HCT116 (cell line): ENCODE measurements at regions not wholly inside any gene's neighbourhood (a gene's known extent, or its start where the extent isn't known, plus 50 kb on each side); places are given as distances from the start of the nearest gene placed in this dataset.

Experiments used
- ATAC-seq: fragments of 200-7000 bp; cut with Tn5 transposase; 2 replicates; pipeline ENCODE4 v1.9.1; 2020; ENCODE audit warnings: mild to moderate bottlenecking, moderate library complexity
- BruUV-seq: library from RNA; stranded (reverse); fragments of 400-500 nt; replicated peaks from 2 replicates; lab custom pipeline; 2021; lab: Mats Ljungman, UMichigan
- CTCF ChIA-PET: fragments of 300-600 bp; sonication (Branson Sonifier 250); formaldehyde crosslinking; loops from one replicate; lab custom pipeline; 2021; ENCODE audit warnings: antibody characterized with exemption; lab: Charles Lee
- POLR2A ChIA-PET: fragments of 300-600, 350-600 bp; sonication (Branson Sonifier 250); formaldehyde crosslinking; loops from one replicate; lab custom pipeline; 2021; ENCODE audit warnings: antibody characterized with exemption; lab: Charles Lee
- RAD21 ChIA-PET, 2 experiments: fragments of 300-600 bp; sonication (Branson Sonifier 250); formaldehyde crosslinking; loops; one replicate each; lab custom pipeline; 2023; ENCODE audit warnings: low total read pairs in 2 of 2; ENCODE audit not compliant: uncharacterized antibody in 2 of 2, unreplicated experiment in 2 of 2, low non-redundant PET in 1 of 2; lab: Charles Lee
- DNase-seq: peaks from one replicate; pipeline ENCODE4 v3.0.0-alpha.2; 2010; ENCODE audit warnings: low read depth, low spot score
- H2AFZ ChIP-seq: fragments of 200-600 bp; shearing (Covaris generic), sonication (generic); 2 replicates; pipeline ENCODE4 v1.6.1; 2017; ENCODE audit warnings: low read depth, mixed run types, mixed read lengths, antibody characterized with exemption, low read length; ENCODE audit not compliant: poor library complexity, severe bottlenecking
- H3K27ac ChIP-seq: 2 replicates; pipeline ENCODE4 v1.5.1; 2012; ENCODE audit warnings: low read depth, low read length
- H3K27me3 ChIP-seq: fragments of 200-600 bp; sonication (generic); 2 replicates; pipeline ENCODE4 v1.6.1; 2016; ENCODE audit warnings: mixed run types, low read length, mixed read lengths; ENCODE audit not compliant: insufficient read depth
- H3K36me3 ChIP-seq, 2 experiments: fragments of 200-500 bp in 1 of 2; fragments of 200-600 bp in 1 of 2; sonication (Bioruptor generic) in 1 of 2; sonication (generic) in 1 of 2; 2 replicates each; pipeline versions ENCODE4 v1.5.1 to v1.6.1; 2014 to 2016; ENCODE audit warnings: low read length in 2 of 2, inconsistent platforms in 1 of 2, mixed read lengths in 1 of 2, mixed run types in 1 of 2; ENCODE audit not compliant: insufficient read depth in 2 of 2, control insufficient read depth in 1 of 2
- H3K4me1 ChIP-seq, 2 experiments: fragments of 200-600 bp in 1 of 2; sonication (generic) in 1 of 2; 2 replicates each; pipeline versions ENCODE4 v1.5.1 to v1.6.1; 2012 to 2017; ENCODE audit warnings: low read length in 2 of 2, inconsistent platforms in 1 of 2, mild to moderate bottlenecking in 1 of 2, mixed read lengths in 1 of 2, mixed run types in 1 of 2, moderate library complexity in 1 of 2; ENCODE audit not compliant: insufficient read depth in 2 of 2, control insufficient read depth in 1 of 2
- H3K4me2 ChIP-seq: fragments of 200-600 bp; sonication (generic); 2 replicates; pipeline ENCODE4 v1.6.1; 2017; ENCODE audit warnings: mixed run types, low read length, mixed read lengths
- H3K4me3 ChIP-seq, 2 experiments: fragments of 200-600 bp in 1 of 2; sonication (generic) in 1 of 2; replicated peaks in 1 of 2; 2 replicates each; pipeline ENCODE4 v1.5.1; 2011 to 2016; ENCODE audit warnings: low read length in 2 of 2, control low read depth in 1 of 2, low read depth in 1 of 2, mild to moderate bottlenecking in 1 of 2, mixed read lengths in 1 of 2, mixed run types in 1 of 2
- H3K79me2 ChIP-seq: fragments of 200-600 bp; sonication (generic); 2 replicates; pipeline ENCODE4 v1.6.1; 2017; ENCODE audit warnings: mild to moderate bottlenecking, mixed run types, low read length, moderate library complexity, mixed read lengths; ENCODE audit not compliant: insufficient read depth
- H3K9ac ChIP-seq: fragments of 200-600 bp; sonication (generic); 2 replicates; pipeline ENCODE4 v1.6.1; 2016; ENCODE audit warnings: low read length, mixed read lengths
- H3K9me2 ChIP-seq: fragments of 200-600 bp; sonication (generic), shearing (Covaris generic); 2 replicates; pipeline ENCODE4 v1.6.1; 2017; ENCODE audit warnings: mixed run types, mild to moderate bottlenecking, moderate library complexity; ENCODE audit not compliant: insufficient read depth
- H3K9me3 ChIP-seq, 2 experiments: fragments of 200-500 bp in 1 of 2; fragments of 200-600 bp in 1 of 2; sonication (Bioruptor generic) in 1 of 2; sonication (generic) in 1 of 2; 2 replicates each; pipeline ENCODE4 v1.6.1; 2014 to 2017; ENCODE audit warnings: low read length in 2 of 2, mixed read lengths in 2 of 2, inconsistent platforms in 1 of 2, low read depth in 1 of 2, mild to moderate bottlenecking in 1 of 2, mixed run types in 1 of 2, moderate library complexity in 1 of 2; ENCODE audit not compliant: control insufficient read depth in 1 of 2, insufficient read depth in 1 of 2
- H4K20me1 ChIP-seq: fragments of 200-600 bp; sonication (generic), shearing (Covaris generic); 2 replicates; pipeline ENCODE4 v1.6.1; 2017; ENCODE audit warnings: mixed run types, mild to moderate bottlenecking, moderate library complexity; ENCODE audit not compliant: insufficient read depth
- CBX3 ChIP-seq: IDR thresholded peaks from 2 replicates; pipeline ENCODE4 v1.6.1; 2012; ENCODE audit warnings: low read depth
- CEBPB ChIP-seq: IDR thresholded peaks from 2 replicates; pipeline ENCODE4 v1.6.1; 2012; ENCODE audit warnings: low read depth
- EGR1 ChIP-seq: IDR thresholded peaks from 2 replicates; pipeline ENCODE4 v1.6.1; 2012; ENCODE audit warnings: low read depth
- EZH2 ChIP-seq: fragments of 200-600 bp; sonication (generic); IDR thresholded peaks from 2 replicates; pipeline ENCODE4 v1.6.1; 2017; ENCODE audit warnings: antibody characterized with exemption, mixed run types
- EZH2phosphoT487 ChIP-seq: fragments of 200-600 bp; IDR thresholded peaks from 2 replicates; pipeline ENCODE4 v1.6.1; 2018; ENCODE audit warnings: antibody characterized with exemption, borderline replicate concordance
- FOSL1 ChIP-seq: IDR thresholded peaks from 2 replicates; pipeline ENCODE4 v1.6.1; 2012; ENCODE audit warnings: low read depth
- JUND ChIP-seq: IDR thresholded peaks from 2 replicates; pipeline ENCODE4 v1.6.1; 2012
- MAX ChIP-seq: IDR thresholded peaks from 2 replicates; pipeline ENCODE4 v1.6.1; 2012
- POLR2A ChIP-seq: IDR thresholded peaks from 2 replicates; pipeline ENCODE4 v1.7.0; 2011; ENCODE audit warnings: borderline replicate concordance; ENCODE audit not compliant: insufficient read depth, insufficient read length; ENCODE audit errors: extremely low read depth
- REST ChIP-seq: IDR thresholded peaks from 2 replicates; pipeline ENCODE4 v1.6.1; 2012; ENCODE audit warnings: low read depth
- SP1 ChIP-seq: IDR thresholded peaks from 2 replicates; pipeline ENCODE4 v1.6.1; 2012; ENCODE audit warnings: low read depth
- TCF7L2 ChIP-seq: IDR thresholded peaks from 2 replicates; pipeline ENCODE4 v1.7.0; 2011; ENCODE audit warnings: borderline replicate concordance, inconsistent platforms; ENCODE audit not compliant: insufficient read depth, insufficient read length; ENCODE audit errors: extremely low read depth
- YY1 ChIP-seq: IDR thresholded peaks from 2 replicates; pipeline ENCODE4 v1.6.1; 2011; ENCODE audit warnings: low read length, low read depth, moderate library complexity, mild to moderate bottlenecking; ENCODE audit not compliant: insufficient replicate concordance; ENCODE audit errors: extremely low read depth
- ZBTB33 ChIP-seq: IDR thresholded peaks from 2 replicates; pipeline ENCODE4 v1.6.1; 2011; ENCODE audit warnings: mild to moderate bottlenecking, low read length, moderate library complexity; ENCODE audit not compliant: insufficient replicate concordance; ENCODE audit errors: extremely low read depth
- ZFX ChIP-seq: fragments of 450-650 bp; IDR thresholded peaks from 2 replicates; pipeline ENCODE4 v1.6.1; 2017
- ZNF274 ChIP-seq: fragments of 200-500 bp; sonication (Bioruptor generic); IDR thresholded peaks from 2 replicates; pipeline ENCODE4 v1.6.1; 2014; ENCODE audit warnings: mild to moderate bottlenecking, low read depth, low read length, inconsistent platforms
- intact Hi-C: fragments of 100-400 bp; cut with micrococcal nuclease; formaldehyde crosslinking; loops from 2 replicates; pipeline ENCODE4 v1.10.0; 2022
- TF ChIP-seq, protein P1 (sequence below), 3 experiments: fragments of 200-600 bp in 1 of 3; sonication (generic) in 1 of 3; IDR thresholded peaks in 2 of 3; conservative IDR thresholded peaks in 1 of 3; 2 replicates each; pipeline ENCODE4 v1.5.1; 2012 to 2017; ENCODE audit warnings: low read depth in 2 of 3, low read length in 2 of 3, antibody characterized with exemption in 1 of 3, borderline replicate concordance in 1 of 3, control low read depth in 1 of 3, mild to moderate bottlenecking in 1 of 3, mixed read lengths in 1 of 3, mixed run types in 1 of 3, moderate library complexity in 1 of 3; ENCODE audit not compliant: insufficient read depth in 1 of 3
- TF ChIP-seq, protein P2 (sequence below): IDR thresholded peaks from 2 replicates; pipeline ENCODE4 v1.6.1; 2012

DNA sequence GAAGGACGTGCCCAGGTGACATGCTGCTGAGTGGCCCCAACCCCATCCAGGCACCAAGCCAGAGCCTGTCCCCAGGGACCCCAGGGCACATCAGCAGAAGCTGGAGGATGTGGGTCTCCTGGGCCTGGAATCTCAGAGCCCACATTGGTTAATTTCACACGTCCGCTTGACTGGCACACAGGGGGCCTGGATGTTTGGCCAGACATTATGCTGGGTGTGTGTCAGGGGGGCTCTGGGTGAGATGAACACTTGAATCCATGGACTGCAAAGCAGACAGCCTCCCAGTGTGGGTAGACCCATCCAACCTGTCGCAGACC, 79.1 kb upstream of the RET start:
- intact Hi-C loops = no loop called here
- H3K27ac ChIP-seq = no peak overlapping the region
- no peaks in the 10 kb centered on the region for H3K27me3 ChIP-seq
- no peaks in the 10 kb centered on the region for H3K9me3 ChIP-seq
- no TSS peak for BruUV-seq
- H3K4me3 ChIP-seq = no peak overlapping the region
- H3K9me2 ChIP-seq = no peaks in the 10 kb centered on the region
- no peak overlapping the region for H3K4me2 ChIP-seq
- no peak overlapping the region for H2AFZ ChIP-seq
- CTCF ChIA-PET = no interaction called here
- H3K9ac ChIP-seq = no peak overlapping the region
- no peak for ATAC-seq
- no peaks in the 10 kb centered on the region for H3K36me3 ChIP-seq
- no peaks in the 10 kb centered on the region for H3K79me2 ChIP-seq
- H4K20me1 ChIP-seq = no peaks in the 10 kb centered on the region
- no peaks in the 10 kb centered on the region for H3K4me1 ChIP-seq
- DNase-seq = no peak
- RAD21 ChIA-PET = no interaction called here
- POLR2A ChIA-PET = no interaction called here
- no peak for TF ChIP-seq CEBPB
- no peak for TF ChIP-seq CBX3
- no peak for TF ChIP-seq SP1
- TF ChIP-seq ZNF274 = no peak
- no peak for TF ChIP-seq JUND
- TF ChIP-seq MAX = no peak
- no peak for TF ChIP-seq TCF7L2
- no peak for TF ChIP-seq REST
- TF ChIP-seq YY1 = no peak
- no peak for TF ChIP-seq EGR1
- TF ChIP-seq POLR2A = no peak
- no peak for TF ChIP-seq EZH2
- TF ChIP-seq, protein P1, sequence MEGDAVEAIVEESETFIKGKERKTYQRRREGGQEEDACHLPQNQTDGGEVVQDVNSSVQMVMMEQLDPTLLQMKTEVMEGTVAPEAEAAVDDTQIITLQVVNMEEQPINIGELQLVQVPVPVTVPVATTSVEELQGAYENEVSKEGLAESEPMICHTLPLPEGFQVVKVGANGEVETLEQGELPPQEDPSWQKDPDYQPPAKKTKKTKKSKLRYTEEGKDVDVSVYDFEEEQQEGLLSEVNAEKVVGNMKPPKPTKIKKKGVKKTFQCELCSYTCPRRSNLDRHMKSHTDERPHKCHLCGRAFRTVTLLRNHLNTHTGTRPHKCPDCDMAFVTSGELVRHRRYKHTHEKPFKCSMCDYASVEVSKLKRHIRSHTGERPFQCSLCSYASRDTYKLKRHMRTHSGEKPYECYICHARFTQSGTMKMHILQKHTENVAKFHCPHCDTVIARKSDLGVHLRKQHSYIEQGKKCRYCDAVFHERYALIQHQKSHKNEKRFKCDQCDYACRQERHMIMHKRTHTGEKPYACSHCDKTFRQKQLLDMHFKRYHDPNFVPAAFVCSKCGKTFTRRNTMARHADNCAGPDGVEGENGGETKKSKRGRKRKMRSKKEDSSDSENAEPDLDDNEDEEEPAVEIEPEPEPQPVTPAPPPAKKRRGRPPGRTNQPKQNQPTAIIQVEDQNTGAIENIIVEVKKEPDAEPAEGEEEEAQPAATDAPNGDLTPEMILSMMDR (IDR thresholded peaks at IDR 0.05 in 2 of 3, conservative IDR thresholded peaks at IDR 0.05 in 1 of 3; ENCODE audit: borderline replicate concordance in 1 of 3, insufficient read depth in 1 of 3, low read depth in 2 of 3, low read length in 2 of 3) = no peak
- no peak for TF ChIP-seq ZBTB33
- no peak for TF ChIP-seq ZFX
- TF ChIP-seq, protein P2, sequence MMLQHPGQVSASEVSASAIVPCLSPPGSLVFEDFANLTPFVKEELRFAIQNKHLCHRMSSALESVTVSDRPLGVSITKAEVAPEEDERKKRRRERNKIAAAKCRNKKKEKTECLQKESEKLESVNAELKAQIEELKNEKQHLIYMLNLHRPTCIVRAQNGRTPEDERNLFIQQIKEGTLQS = no peak
- TF ChIP-seq EZH2phosphoT487 = no peak
- TF ChIP-seq FOSL1 = no peak
